T1000 (cell line): ENCODE measurements at regions not wholly inside any gene's neighbourhood (a gene's known extent, or its start where the extent isn't known, plus 50 kb on each side); places are given as distances from the start of the nearest gene placed in this dataset.

ENCODE experiments used
- DNase-seq: peaks from one replicate; lab custom pipeline; 2025; ENCODE audit warnings: mixed read lengths; lab: John Stamatoyannopoulos, UW

DNA sequence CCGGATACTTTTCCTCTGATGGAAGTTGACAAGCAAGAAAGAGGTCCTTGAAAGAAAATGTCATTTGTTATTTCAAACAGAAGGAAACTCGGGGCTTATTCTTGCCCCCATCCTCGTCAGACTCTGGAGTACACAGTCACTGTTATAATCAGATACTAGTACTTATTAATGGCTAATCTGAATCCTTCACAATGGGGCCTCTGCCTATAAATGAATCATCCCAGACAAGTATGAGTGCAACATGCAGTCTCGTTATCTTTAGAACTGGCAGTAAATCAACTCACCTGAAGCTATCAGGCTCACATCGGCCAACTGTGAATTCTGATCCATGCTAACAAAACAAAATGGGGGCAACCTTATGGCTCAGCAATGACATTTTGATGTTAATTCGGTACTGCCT lies 216.7 kb downstream of the GRIN2B start:
- DNase-seq: no peak

DNA sequence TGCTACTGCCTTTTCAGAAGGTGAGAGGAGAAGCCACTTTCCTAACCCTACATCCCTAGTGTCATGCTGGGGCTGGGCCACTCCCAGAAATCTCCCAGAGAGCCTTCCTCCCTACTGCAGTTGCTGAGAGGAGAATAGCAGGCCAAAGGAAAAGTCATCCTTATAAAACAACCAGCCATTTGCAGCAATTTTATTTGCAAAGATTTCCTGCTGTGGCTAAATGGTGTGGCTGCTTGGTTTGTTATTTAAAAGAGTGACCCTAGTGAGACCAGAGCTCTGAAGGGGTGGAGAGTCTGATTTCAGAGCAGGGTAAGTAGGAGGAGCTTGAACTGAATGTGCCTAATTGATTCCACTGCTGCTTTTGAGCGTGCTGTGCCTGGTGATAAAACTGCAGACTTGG lies 232.0 kb downstream of the GRIN2B start:
- no peak for DNase-seq

DNA sequence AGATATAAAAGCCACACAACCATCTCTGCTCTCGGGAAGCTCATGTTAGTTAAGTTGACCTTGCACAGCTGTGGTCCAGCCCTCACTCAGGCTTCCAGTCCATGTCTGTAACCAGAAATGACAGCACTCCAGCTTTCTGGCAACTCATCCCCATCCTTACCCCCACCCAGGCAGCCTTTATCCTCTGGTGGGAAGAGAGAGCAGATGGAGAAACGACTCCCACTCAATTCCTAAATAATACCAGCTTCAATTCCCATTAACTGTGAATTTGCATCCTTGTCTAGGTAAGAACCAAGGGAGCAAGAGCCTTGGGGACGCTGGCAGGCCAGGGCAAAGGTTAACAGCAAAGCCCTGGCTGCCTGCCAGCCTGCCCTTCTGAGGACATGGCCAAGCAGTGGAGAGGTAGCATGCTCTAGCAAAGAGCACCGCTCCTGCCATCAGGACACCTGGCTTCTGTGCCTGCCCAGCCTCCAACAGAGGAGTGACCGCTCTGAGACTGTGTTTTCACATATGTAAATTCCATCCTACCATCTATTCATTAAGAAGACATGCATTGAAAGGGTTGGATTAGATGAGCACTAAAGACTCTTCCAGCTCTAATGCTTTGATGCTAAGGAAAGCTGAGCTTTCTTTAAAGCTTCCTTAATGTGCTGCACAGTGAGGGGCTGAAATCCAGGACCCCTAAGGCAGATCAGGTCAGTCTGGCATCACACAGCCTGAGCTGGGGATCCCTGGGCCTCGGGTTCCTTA lies 236.1 kb downstream of the GRIN2B start:
- no peak for DNase-seq

- DNase-seq: no peak
Measured at GRCh38 chr12:13744561-13744960, 236.8 kb downstream of the GRIN2B start.

DNA sequence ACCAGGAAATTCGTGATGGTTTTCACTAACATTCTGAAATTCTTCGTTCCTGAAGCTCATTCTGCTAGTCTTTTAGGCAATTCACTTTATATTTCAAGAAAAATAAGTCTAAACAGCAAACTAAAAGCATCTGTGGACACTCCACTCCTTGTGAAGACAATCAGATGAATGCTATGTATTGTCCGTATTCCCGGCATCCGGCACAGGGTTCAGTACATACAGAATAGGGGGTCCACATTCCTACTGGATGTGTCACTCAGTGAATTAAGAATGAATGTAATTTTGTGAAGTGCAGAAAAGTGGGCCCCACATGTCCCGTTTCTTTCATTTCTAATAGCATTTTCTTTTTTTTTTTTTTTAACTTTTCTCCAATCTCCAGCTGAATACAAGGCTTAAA lies 241.3 kb downstream of the GRIN2B start:
- no peak for DNase-seq

DNA sequence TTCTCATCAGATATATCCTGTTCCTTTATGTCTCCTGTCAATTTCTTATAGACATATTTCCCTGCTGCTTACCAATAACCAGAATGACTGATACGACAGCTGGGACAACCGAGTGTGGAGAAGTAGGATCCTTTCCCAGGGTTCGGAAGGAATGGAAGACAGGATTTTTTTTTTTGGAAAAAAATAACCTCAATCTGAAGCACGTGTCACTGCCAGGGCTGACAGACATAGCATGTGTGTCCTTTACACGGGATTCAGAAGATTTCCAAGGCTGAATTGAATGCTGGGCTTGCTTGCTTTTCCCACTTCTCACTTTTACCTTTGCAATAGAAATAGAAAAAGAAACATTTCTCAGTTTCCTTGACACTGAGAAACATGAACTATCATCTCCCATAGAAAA lies 245.7 kb downstream of the GRIN2B start:
- no peak for DNase-seq

GRCh38 chr12:13734584-13735152 lies 246.7 kb downstream of the GRIN2B start:
- DNase-seq: no peak

DNA sequence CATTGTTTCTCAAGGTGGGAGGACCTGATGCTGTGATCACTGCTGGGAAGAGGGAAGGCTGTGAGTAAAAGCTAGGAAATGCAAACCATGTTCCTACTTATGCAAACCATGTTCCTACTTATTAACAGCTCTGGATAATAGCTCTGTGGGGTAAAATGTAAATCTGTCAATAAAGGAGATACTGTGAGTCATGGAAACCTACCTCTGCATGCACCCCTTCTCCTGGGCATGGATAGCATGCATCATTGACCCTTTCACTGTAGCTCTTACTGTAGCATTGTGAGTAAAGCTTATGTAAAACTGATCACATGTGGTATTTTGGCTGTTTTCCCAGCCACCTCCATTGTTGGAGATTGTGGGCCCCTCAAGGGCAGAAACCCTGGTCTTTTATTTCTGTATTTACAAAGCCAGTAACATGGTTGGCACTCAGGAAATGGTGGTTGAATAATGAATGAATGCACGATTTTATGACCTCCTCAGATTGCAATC lies 253.7 kb downstream of the GRIN2B start:
- peak; percentile 45 for DNase-seq

- peak; percentile 3 for DNase-seq
Measured at GRCh38 chr12:13725049-13725448, 256.4 kb downstream of the GRIN2B start.

GRCh38 chr12:13724136-13724535 lies 257.3 kb downstream of the GRIN2B start:
- no peak for DNase-seq

DNA sequence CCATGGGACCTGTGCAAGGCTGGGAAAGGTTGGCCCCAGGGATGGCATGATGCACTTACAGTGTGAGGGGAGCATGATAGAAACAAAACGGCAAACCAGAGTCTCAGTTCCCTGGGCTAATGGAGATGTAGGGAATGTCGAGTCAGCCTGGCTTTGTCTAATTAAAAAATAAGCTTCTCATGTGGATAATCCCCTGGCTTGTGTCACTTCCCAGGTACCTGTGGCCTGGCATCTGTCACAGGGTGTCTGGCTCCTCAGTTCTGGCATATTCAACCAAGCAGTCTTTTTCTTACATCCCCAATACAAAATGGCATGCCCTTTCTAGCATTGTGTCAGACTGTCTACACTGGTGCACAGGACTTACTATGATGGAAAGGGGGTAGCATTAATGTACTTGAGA lies 261.4 kb downstream of the GRIN2B start:
- no peak for DNase-seq

- DNase-seq: no peak
Measured at GRCh38 chr12:13718271-13718670, 263.1 kb downstream of the GRIN2B start.

DNA sequence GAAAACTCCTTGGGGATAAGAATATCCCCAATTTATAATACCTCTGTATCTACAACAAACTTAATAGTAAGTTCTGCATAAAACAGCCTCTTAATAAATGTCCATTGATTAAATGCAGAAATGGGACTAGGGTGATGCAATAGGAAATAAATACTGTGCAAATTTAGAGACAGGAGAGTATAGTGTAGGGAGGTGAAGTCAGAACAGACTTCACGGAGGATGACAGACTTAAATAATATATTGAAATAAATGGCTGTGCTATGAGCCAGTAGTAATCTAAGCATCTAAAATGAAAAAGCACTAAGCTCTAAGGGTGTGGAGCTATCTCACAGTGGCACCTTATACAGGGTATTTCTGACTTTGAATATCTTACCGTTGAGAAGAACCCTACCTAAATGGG lies 265.3 kb downstream of the GRIN2B start:
- DNase-seq: no peak

DNA sequence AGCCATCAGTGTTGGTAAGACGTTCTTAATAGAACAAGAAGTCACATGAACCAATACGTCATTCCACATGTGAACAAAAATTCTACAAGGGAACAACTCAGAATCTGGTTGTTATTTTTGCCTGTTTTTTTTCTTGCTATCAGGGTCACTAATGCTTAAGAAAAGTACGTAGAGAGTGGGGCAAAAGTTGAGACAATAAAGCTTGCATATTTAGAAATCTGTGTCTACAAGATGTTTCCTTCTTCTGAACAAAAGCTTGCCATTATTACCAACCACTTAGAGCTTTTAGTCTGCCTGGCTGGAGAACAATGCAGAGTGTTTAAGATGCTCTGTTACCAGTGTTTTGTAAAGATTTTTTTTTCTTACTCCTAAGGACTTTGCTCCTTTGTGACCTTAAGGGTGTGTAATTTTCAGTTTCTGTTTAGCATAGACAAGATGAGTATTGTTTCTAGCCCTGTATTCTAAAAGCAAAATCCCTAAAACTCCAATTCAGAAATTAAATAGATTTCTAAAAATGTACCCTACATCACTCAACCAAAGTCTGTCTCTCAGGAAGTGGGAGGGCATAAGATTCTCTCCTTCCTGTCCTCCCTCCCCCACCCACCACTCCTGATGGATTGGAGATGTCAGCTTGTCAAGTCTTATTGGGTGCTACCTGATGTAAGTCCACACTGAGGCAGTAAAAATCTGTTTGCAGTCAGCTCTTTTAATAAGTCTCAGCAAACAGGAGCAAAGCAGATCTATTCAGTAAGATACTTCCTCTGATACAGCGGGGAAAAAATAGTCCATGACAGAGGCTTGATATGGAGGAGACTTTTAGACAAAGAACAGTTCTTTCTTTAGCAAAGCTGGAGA lies 267.6 kb downstream of the GRIN2B start:
- no peak for DNase-seq

DNA sequence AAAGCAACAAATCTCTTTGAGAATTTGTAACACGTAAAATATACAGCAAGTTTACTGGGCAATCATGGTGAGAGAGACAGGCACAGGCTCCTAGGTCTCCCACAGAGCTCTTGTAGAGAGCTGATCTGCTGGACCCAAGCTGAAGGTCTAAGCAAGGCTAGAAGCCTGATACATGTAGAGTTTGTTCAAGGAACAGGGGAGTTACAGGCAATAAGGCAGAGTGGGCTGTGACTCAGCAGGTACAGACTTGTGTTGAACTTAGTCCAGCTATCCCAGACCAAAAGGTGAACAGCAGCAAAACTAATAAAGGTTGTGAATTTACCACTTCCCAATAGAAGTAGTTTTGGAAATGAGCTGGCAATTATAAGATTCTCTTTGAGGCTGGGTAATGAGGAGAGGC lies 273.6 kb downstream of the GRIN2B start:
- DNase-seq: no peak

DNA sequence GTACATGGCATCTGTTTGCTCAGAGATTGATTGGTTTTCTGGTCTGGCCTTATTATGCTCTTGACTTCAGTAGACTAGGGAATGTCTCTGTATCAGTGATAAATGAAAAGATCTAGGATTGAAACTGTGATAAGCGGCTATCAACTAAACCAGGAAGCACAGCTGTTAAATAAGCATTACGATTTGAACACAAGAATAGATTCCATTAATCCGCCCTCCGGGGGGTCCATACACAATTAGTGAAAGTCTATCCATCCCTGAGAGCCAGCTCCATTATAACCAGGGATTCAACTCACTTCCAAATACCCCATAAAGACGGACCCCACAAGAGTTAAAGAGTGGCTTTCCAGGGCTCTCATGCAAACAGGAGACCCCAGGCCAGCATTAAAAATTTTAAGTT lies 279.0 kb downstream of the GRIN2B start:
- DNase-seq: no peak

DNA sequence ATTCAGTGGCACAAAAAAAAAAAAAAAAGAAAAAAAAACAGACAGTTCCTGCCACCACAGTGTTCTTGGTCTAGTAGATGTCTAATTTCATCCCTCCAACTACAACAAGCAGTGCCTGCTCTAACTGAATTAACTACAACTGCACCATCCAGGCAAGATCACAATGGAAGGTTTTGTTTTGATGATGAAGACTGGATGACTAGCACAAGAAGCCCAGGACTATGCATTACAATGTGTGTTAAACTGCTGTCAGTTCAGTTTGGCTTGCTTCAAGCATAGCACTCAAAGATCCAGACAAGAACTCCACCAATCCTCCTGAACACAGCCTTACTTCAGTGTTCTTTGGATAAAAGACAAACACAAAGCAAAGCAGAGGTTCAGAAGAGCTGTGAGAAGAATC lies 279.9 kb downstream of the GRIN2B start:
- DNase-seq: no peak

GRCh38 chr12:13697973-13698372 lies 283.4 kb downstream of the GRIN2B start:
- no peak for DNase-seq

DNA sequence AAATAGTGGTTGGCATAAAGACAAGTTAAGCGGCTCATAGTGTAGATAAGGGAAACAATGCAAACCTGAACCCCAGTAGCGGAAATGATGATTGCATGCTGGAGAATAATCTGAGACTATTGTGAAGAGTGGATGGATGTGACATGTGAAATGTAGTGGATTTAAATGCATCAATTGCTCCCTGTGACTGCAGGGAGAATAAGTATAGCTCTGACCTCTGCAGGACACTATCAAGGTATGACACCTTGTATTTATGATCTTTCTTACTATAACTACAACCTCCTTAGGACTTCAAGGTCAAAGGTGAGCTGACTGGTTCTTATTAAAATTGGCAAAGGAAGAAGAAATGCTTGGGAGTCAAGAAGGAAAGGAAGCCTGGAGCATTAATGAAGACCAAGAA lies 285.6 kb downstream of the GRIN2B start:
- no peak for DNase-seq

DNA sequence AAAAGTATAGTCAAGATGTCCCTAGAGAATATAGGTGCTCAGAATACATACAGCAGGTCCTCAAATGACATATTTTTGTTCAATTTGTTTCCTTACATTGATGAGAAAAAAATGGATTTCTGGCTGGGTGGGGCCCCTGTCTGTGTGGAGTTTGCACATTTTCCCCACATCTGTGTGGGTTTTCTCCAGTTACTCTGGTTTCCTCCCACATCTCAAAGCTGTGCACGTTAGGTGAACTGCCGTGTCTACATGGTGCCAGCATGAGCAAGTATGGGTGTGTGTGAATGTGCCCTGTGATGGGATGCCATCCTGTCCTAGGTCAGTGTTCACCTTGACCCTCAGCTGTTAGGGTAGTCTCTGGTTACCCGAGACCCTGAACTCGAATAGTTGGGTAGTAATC lies 289.1 kb downstream of the GRIN2B start:
- DNase-seq: no peak

GRCh38 chr12:13691598-13691997 lies 289.8 kb downstream of the GRIN2B start:
- no peak for DNase-seq

- no peak for DNase-seq
Measured at GRCh38 chr12:13687633-13688032, 293.8 kb downstream of the GRIN2B start.

GRCh38 chr12:13686260-13686659 lies 295.1 kb downstream of the GRIN2B start:
- DNase-seq: no peak
